IMR-90 (cell line): ENCODE measurements at regions not wholly inside any gene's neighbourhood (a gene's known extent, or its start where the extent isn't known, plus 50 kb on each side); places are given as distances from the start of the nearest gene placed in this dataset.

Experiments
- ATAC-seq: fragments of 200-7000 bp; cut with Tn5 transposase; 2 replicates; pipeline ENCODE4 v1.9.1; 2020; ENCODE audit warnings: low read depth, mild to moderate bottlenecking, moderate library complexity
- BruUV-seq: library from RNA; stranded (reverse); fragments of 400-500 nt; replicated peaks from 2 replicates; lab custom pipeline; 2021; lab: Mats Ljungman, UMichigan
- CTCF ChIA-PET: fragments of 300-600 bp; formaldehyde crosslinking; extraction: SDS; loops from one replicate; lab custom pipeline; 2021; ENCODE audit warnings: antibody characterized with exemption; lab: Yijun Ruan, JAX
- POLR2A ChIA-PET: fragments of 300-600 bp; sonication (Branson Sonifier 250); formaldehyde crosslinking; loops from one replicate; lab custom pipeline; 2022; ENCODE audit warnings: antibody characterized with exemption; ENCODE audit not compliant: unreplicated experiment; lab: Charles Lee
- DNase-seq: peaks from one replicate; pipeline ENCODE4 v3.0.0; 2013
- H2AFZ ChIP-seq: replicated peaks from 2 replicates; pipeline ENCODE3; 2013; ENCODE audit warnings: low read length, mild to moderate bottlenecking; ENCODE audit not compliant: poor library complexity
- H2AK5ac ChIP-seq: 2 replicates; pipeline ENCODE4 v1.6.1; 2013; ENCODE audit warnings: low read depth, low read length, inconsistent platforms
- H2AK9ac ChIP-seq: replicated peaks from 2 replicates; pipeline ENCODE3; 2013; ENCODE audit warnings: mild to moderate bottlenecking, low read depth, low read length, moderate library complexity; ENCODE audit not compliant: poor library complexity
- H2BK120ac ChIP-seq: 2 replicates; pipeline ENCODE4 v1.6.1; 2013; ENCODE audit warnings: low read depth, low read length, inconsistent platforms
- H2BK15ac ChIP-seq: 3 replicates; pipeline ENCODE4 v1.6.1; 2013; ENCODE audit warnings: low read depth, low read length, inconsistent platforms
- H2BK20ac ChIP-seq: 2 replicates; pipeline ENCODE4 v1.6.1; 2013; ENCODE audit warnings: low read depth, mild to moderate bottlenecking, inconsistent platforms, low read length, moderate library complexity
- H2BK5ac ChIP-seq: 2 replicates; pipeline ENCODE4 v1.6.1; 2013; ENCODE audit warnings: mild to moderate bottlenecking, low read depth, low read length, inconsistent platforms; ENCODE audit not compliant: poor library complexity, severe bottlenecking
- H3K14ac ChIP-seq: replicated peaks from 2 replicates; pipeline ENCODE4 v1.6.1; 2013; ENCODE audit warnings: low read depth, low read length, inconsistent platforms
- H3K18ac ChIP-seq: 2 replicates; pipeline ENCODE4 v1.6.1; 2013; ENCODE audit warnings: low read depth, low read length, control low read depth
- H3K23ac ChIP-seq: 2 replicates; pipeline ENCODE4 v1.6.1; 2013; ENCODE audit warnings: low read depth, low read length, inconsistent platforms
- H3K27ac ChIP-seq: 2 replicates; pipeline ENCODE4 v1.5.1; 2013; ENCODE audit warnings: mild to moderate bottlenecking, control low read depth, low read length; ENCODE audit not compliant: insufficient read depth
- H3K27me3 ChIP-seq: 2 replicates; pipeline ENCODE4 v1.6.1; 2013; ENCODE audit warnings: low read length; ENCODE audit not compliant: control insufficient read depth, insufficient read depth
- H3K36me3 ChIP-seq: 2 replicates; pipeline ENCODE4 v1.6.1; 2013; ENCODE audit warnings: low read length, mixed read lengths; ENCODE audit not compliant: control insufficient read depth, insufficient read depth
- H3K4ac ChIP-seq: 2 replicates; pipeline ENCODE4 v1.6.1; 2013; ENCODE audit warnings: low read depth, low read length, inconsistent platforms
- H3K4me1 ChIP-seq: 2 replicates; pipeline ENCODE4 v1.6.1; 2013; ENCODE audit warnings: low read length, mixed read lengths; ENCODE audit not compliant: control insufficient read depth, insufficient read depth
- H3K4me2 ChIP-seq: 2 replicates; pipeline ENCODE4 v1.6.1; 2013; ENCODE audit warnings: low read depth, mild to moderate bottlenecking, control low read depth, low read length, moderate library complexity
- H3K4me3 ChIP-seq: 2 replicates; pipeline ENCODE4 v1.5.1; 2013; ENCODE audit warnings: low read depth, mild to moderate bottlenecking, control low read depth, low read length, moderate library complexity; ENCODE audit not compliant: insufficient read depth
- H3K56ac ChIP-seq: 2 replicates; pipeline ENCODE4 v1.6.1; 2013; ENCODE audit warnings: low read length, inconsistent platforms; ENCODE audit not compliant: insufficient read depth; ENCODE audit errors: extremely low read depth
- H3K79me1 ChIP-seq, 2 experiments: 2 replicates each; pipeline ENCODE4 v1.6.1; 2013; ENCODE audit warnings: low read length in 2 of 2, inconsistent platforms in 1 of 2, low read depth in 1 of 2
- H3K9ac ChIP-seq: 2 replicates; pipeline ENCODE4 v1.6.1; 2013; ENCODE audit warnings: low read depth, low read length, control low read depth
- H3K9me1 ChIP-seq: 2 replicates; pipeline ENCODE4 v1.6.1; 2013; ENCODE audit warnings: low read length, inconsistent platforms; ENCODE audit not compliant: insufficient read depth
- H3K9me3 ChIP-seq: 2 replicates; pipeline ENCODE4 v1.6.1; 2013; ENCODE audit warnings: low read length; ENCODE audit not compliant: control insufficient read depth, insufficient read depth
- H4K20me1 ChIP-seq: 2 replicates; pipeline ENCODE4 v1.6.1; 2013; ENCODE audit warnings: low read length, inconsistent platforms; ENCODE audit not compliant: insufficient read depth
- H4K5ac ChIP-seq: 2 replicates; pipeline ENCODE4 v1.6.1; 2013; ENCODE audit warnings: mild to moderate bottlenecking, low read depth, low read length, control low read depth
- H4K8ac ChIP-seq, 2 experiments: 2 replicates each; pipeline ENCODE4 v1.6.1; 2013; ENCODE audit warnings: low read depth in 2 of 2, low read length in 2 of 2, control low read depth in 1 of 2, inconsistent platforms in 1 of 2
- H4K91ac ChIP-seq: 2 replicates; pipeline ENCODE4 v1.6.1; 2013; ENCODE audit warnings: low read depth, low read length, inconsistent platforms; ENCODE audit not compliant: insufficient read depth
- BHLHE40 ChIP-seq: fragments of 150-350 bp; IDR thresholded peaks from 2 replicates; pipeline ENCODE4 v1.6.1; 2016; ENCODE audit warnings: mild to moderate bottlenecking, low read depth, low read length
- CEBPB ChIP-seq: IDR thresholded peaks from 2 replicates; pipeline ENCODE4 v1.6.1; 2012; ENCODE audit warnings: low read depth, low read length, improper control_type of control experiment
- CHD1 ChIP-seq: IDR thresholded peaks from 2 replicates; pipeline ENCODE4 v1.6.1; 2012; ENCODE audit warnings: low read depth, low read length, improper control_type of control experiment
- CTCF ChIP-seq: conservative IDR thresholded peaks from 2 replicates; pipeline ENCODE4 v1.5.1; 2012; ENCODE audit warnings: mild to moderate bottlenecking, low read depth, low read length, improper control_type of control experiment
- FOS ChIP-seq: fragments of 150-350 bp; IDR thresholded peaks from 2 replicates; pipeline ENCODE4 v1.6.1; 2016; ENCODE audit warnings: low read depth, low read length
- MAFK ChIP-seq: IDR thresholded peaks from 2 replicates; pipeline ENCODE4 v1.6.1; 2012; ENCODE audit warnings: low read depth, low read length, improper control_type of control experiment
- MAZ ChIP-seq: IDR thresholded peaks from 2 replicates; pipeline ENCODE4 v1.6.1; 2012; ENCODE audit warnings: low read depth, mild to moderate bottlenecking, low read length, improper control_type of control experiment, moderate library complexity, borderline replicate concordance
- MXI1 ChIP-seq: IDR thresholded peaks from 2 replicates; pipeline ENCODE4 v1.6.1; 2012; ENCODE audit warnings: low read depth, mild to moderate bottlenecking, low read length, moderate library complexity, borderline replicate concordance
- NFE2L2 ChIP-seq: fragments of 150-350 bp; IDR thresholded peaks from 2 replicates; pipeline ENCODE4 v1.6.1; 2016; ENCODE audit warnings: low read depth, mild to moderate bottlenecking, low read length
- POLR2A ChIP-seq: IDR thresholded peaks from 2 replicates; pipeline ENCODE4 v1.6.1; 2012; ENCODE audit warnings: mild to moderate bottlenecking, low read depth, low read length
- RAD21 ChIP-seq: IDR thresholded peaks from 2 replicates; pipeline ENCODE4 v1.6.1; 2012; ENCODE audit warnings: low read length, improper control_type of control experiment
- RCOR1 ChIP-seq: IDR thresholded peaks from 2 replicates; pipeline ENCODE4 v1.6.1; 2012; ENCODE audit warnings: mild to moderate bottlenecking, low read length, improper control_type of control experiment; ENCODE audit not compliant: insufficient replicate concordance
- RFX5 ChIP-seq: IDR thresholded peaks from 2 replicates; pipeline ENCODE4 v1.8.0; 2012; ENCODE audit warnings: low read depth, mild to moderate bottlenecking, low read length, moderate library complexity
- SMC3 ChIP-seq: fragments of 150-350 bp; IDR thresholded peaks from 2 replicates; pipeline ENCODE4 v1.6.1; 2016; ENCODE audit warnings: low read depth, mild to moderate bottlenecking, antibody characterized with exemption, low read length, moderate library complexity
- WGBS, 2 experiments: methylation state at CpG; one replicate each; pipeline versions ENCODE4 v1.1.5 to v1.1.7; 2013; ENCODE audit warnings: missing lambda C conversion rate in 2 of 2; ENCODE audit not compliant: insufficient read length in 1 of 2; ENCODE audit errors: extremely low coverage in 2 of 2; 5-methylcytosine and 5-hydroxymethylcytosine counted together
- dilution Hi-C: fragments of 300-500 bp; cut with HindIII; formaldehyde crosslinking; loops from one replicate; pipeline ENCODE4 v1.14.3; 2018; ENCODE audit warnings: low sequenced_read_pairs; ENCODE audit not compliant: unreplicated experiment
- in situ Hi-C: fragments of 300-500 bp; cut with MboI; formaldehyde crosslinking; loops from 3 replicates; pipeline ENCODE4 v1.14.3; 2019; ENCODE audit warnings: low sequenced_read_pairs, inconsistent platforms, mixed read lengths
- intact Hi-C: fragments of 100-400 bp; cut with micrococcal nuclease; formaldehyde crosslinking; loops from 2 replicates; pipeline ENCODE4 v1.10.0; 2022
- TF ChIP-seq, protein P1 (sequence below): fragments of 150-350 bp; IDR thresholded peaks from 2 replicates; pipeline ENCODE4 v1.6.1; 2017; ENCODE audit warnings: mild to moderate bottlenecking, antibody characterized with exemption, low read length, low read depth
- TF ChIP-seq, protein P2 (sequence below): fragments of 150-350 bp; IDR thresholded peaks from 2 replicates; pipeline ENCODE4 v1.6.1; 2016; ENCODE audit warnings: low read depth, mild to moderate bottlenecking, low read length, moderate library complexity, borderline replicate concordance

DNA sequence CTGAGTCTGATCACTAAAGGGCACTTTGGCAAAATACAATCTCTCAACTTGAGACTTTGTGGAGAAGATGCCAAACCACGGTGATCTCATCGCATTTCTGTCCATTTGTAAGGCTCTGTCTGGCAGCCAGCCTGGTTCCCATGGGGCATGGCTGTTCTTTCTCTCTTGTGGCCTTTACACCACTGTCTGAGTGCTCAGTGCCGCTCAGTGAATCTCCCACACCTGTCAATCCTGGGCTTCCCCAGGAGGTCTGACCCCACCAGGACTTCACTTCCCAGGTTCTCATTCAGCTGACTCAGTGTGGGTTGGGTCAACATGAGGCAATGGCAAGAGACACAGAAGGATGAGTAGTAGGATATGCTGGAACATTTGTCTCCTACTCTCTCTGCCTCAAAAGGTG lies 96.8 kb upstream of the TRIB2 start:
- Histone ChIP-seq H3K23ac (peak overlapping the region; percentile 59; the same call in 1 of the 2 replicates), H2AFZ (peak overlapping the region; percentile 24), H3K36me3 (no peaks in the 10 kb centered on the region), H2AK9ac (peak overlapping the region; percentile 58), H3K18ac (peak overlapping the region; percentile 7; the same call in 1 of the 2 replicates), H4K8ac (no peak overlapping the region), H2BK15ac (peak overlapping the region; percentile 24; the same call in 1 of the 3 replicates), H3K27me3 (no peaks in the 10 kb centered on the region), H3K4ac (peak overlapping the region; percentile 54), H4K5ac (no peak overlapping the region), H2BK5ac (no peak overlapping the region), H3K27ac (no peak overlapping the region), H3K56ac (no peak overlapping the region), H3K9me3 (no peaks in the 10 kb centered on the region), H3K4me2 (no peak overlapping the region), H3K9ac (no peak overlapping the region), H3K79me1 (no peaks in the 10 kb centered on the region), H3K4me3 (no peak overlapping the region), H4K91ac (no peak overlapping the region; the same call in 1 of the 2 replicates), H2BK120ac (peak overlapping the region; percentile 63; the same call in 1 of the 2 replicates), H2BK20ac (peak overlapping the region; percentile 33; the same call in 1 of the 2 replicates), H3K14ac (0 out of 2 replicates have a peak overlapping the region, but pooled peaks have one; percentile 21), H3K4me1 (peaks cover 5% of the 10 kb centered on the region), H2AK5ac (peak overlapping the region; percentile 80), H4K20me1 (no peaks in the 10 kb centered on the region), H3K9me1 (peaks cover 5% of the 10 kb centered on the region; the same call in 1 of the 2 replicates)
- dilution Hi-C loops (no loop called here), in situ Hi-C loops (no loop called here), intact Hi-C loops (loop anchor here (5.0 kb wide), 1 partner anchor 82 kb away; no protein-coding TSS in a partner anchor)
- ATAC-seq, result peak; percentile 77
- ChIA-PET POLR2A (no interaction called here), CTCF (no interaction called here)
- BruUV-seq, result no TSS peak
- 79% methylated on average over 2 of the region's 3 CpGs; no CpG with 5 or more reads in 1 of the 2 experiments for WGBS, 2 experiments
- peak; percentile 12; the same call in 1 of the 2 replicates for TF ChIP-seq NFE2L2
- TF ChIP-seq CTCF, result no peak
- no peak for TF ChIP-seq POLR2A
- TF ChIP-seq MAFK, result no peak
- no peak for TF ChIP-seq RCOR1
- TF ChIP-seq SMC3, result no peak
- no peak for TF ChIP-seq RAD21
- no peak for TF ChIP-seq BHLHE40
- TF ChIP-seq, protein P1, sequence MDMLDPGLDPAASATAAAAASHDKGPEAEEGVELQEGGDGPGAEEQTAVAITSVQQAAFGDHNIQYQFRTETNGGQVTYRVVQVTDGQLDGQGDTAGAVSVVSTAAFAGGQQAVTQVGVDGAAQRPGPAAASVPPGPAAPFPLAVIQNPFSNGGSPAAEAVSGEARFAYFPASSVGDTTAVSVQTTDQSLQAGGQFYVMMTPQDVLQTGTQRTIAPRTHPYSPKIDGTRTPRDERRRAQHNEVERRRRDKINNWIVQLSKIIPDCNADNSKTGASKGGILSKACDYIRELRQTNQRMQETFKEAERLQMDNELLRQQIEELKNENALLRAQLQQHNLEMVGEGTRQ, result no peak
- peak; percentile 63; the same call in 1 of the 2 replicates for TF ChIP-seq CEBPB
- TF ChIP-seq MXI1, result no peak
- 0 out of 2 replicates have a peak, but pooled peaks have one; percentile 10 for TF ChIP-seq MAZ
- TF ChIP-seq, protein P2, sequence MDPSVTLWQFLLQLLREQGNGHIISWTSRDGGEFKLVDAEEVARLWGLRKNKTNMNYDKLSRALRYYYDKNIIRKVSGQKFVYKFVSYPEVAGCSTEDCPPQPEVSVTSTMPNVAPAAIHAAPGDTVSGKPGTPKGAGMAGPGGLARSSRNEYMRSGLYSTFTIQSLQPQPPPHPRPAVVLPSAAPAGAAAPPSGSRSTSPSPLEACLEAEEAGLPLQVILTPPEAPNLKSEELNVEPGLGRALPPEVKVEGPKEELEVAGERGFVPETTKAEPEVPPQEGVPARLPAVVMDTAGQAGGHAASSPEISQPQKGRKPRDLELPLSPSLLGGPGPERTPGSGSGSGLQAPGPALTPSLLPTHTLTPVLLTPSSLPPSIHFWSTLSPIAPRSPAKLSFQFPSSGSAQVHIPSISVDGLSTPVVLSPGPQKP, result no peak
- no peak for TF ChIP-seq RFX5
- peak; percentile 17; the same call in 1 of the 2 replicates for TF ChIP-seq FOS
- no peak for TF ChIP-seq CHD1
- peak; percentile 92 for DNase-seq
